A172 (cell line): ENCODE measurements at regions not wholly inside any gene's neighbourhood (a gene's known extent, or its start where the extent isn't known, plus 50 kb on each side); places are given as distances from the start of the nearest gene placed in this dataset.

Experiments
- DNase-seq: peaks from one replicate; pipeline ENCODE4 v3.0.0-alpha.2; 2015; ENCODE audit warnings: low spot score

- DNase-seq = no peak
Measured at GRCh38 chr4:13248621-13249298, 235.4 kb downstream of the RAB28 start.

DNA sequence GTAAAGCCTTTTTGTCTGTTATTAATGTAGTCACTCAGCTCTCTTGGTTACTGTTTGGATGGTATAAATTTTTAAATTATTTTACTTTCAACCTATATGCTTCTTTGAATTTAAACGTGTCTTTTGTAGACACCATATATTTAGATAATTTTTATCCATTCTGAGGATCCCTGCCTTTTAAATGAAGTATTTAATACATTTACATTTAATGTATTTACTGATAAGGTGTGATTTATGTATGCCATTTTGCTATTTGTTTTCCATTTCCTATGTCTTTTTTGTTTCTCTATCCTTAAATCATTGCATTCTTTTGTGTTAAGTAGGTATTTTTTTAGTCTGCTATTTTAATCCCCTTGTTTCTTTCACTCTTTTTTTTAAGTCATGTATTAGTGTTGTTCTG is 238.0 kb downstream of the RAB28 start:
- DNase-seq = no peak

GRCh38 chr4:13244444-13244843 is 239.7 kb downstream of the RAB28 start:
- DNase-seq = no peak

GRCh38 chr4:13243152-13243551 is 241.0 kb downstream of the RAB28 start:
- no peak for DNase-seq

DNA sequence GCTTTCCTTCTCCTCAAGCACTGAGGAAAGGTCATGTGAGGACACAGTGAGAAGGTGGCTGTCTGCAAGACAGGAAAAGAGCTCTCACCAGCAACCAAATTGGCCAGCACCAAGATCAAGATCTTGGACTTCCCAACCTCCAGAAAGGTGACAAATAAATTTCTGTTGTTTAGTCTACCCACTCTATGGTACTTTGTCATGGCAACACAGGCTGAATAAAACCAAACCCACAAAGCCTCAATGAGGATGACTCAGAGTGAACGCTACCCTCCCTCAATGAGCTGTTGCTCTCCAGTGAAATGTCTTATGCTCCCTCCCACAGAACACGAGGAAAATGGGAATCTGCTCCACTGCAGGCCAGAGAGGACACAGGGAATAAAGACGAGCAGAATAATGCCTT is 244.1 kb downstream of the RAB28 start:
- peak; percentile 38 for DNase-seq

GRCh38 chr4:13238936-13239335 is 245.2 kb downstream of the RAB28 start:
- DNase-seq = no peak

GRCh38 chr4:13236485-13236884 is 247.7 kb downstream of the RAB28 start:
- no peak for DNase-seq

- no peak for DNase-seq
Measured at GRCh38 chr4:13233755-13234154, 250.4 kb downstream of the RAB28 start.

DNA sequence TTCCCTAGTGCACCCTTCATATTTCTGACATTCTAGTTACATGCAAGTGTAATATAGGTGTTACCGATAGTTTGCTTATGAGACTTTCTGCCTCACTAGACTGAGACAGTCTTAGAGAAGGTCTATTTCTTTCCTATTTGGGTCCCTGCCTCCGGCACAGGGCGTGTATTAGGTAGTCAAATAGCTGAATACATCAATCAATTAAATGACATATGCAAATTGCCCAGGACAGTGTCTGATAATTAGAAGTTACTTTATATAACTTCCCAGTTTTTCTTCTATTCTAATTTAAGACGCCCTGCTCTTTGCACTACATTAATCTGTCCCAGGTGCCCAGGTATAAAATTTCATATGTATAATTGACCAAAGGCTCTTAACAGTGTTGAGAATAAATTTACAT is 264.2 kb downstream of the RAB28 start:
- no peak for DNase-seq

DNA sequence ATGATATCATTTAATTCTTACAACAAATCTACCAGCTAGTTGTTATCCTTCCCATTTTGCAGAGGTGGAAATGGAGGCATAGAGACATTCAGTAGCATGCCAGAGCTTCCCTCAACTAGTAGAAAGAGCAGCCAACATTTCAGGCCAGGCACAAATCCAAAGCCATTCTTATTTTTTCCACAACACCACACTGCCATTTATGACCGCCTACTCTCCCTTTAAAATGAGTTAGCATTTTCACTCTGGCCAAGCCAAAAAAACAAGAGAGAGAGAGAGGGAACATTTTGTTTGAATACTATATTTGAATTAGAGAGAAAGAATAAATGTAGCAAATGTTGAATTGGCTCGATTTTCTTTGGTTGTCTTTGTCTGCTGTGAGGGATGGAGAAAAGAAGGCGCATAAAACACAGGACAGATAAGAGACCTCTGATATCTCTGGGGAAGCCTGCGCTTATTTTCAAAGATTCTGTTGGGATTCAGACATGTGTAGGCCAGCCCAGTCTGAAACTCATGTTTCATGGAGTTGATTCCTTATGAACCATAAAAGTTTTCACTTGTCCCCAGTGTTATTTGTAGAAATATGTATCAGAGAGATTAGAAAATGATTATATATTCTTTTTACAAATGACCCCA is 265.7 kb downstream of the RAB28 start:
- no peak for DNase-seq

GRCh38 chr4:13215560-13215959 is 268.6 kb downstream of the RAB28 start:
- no peak for DNase-seq

GRCh38 chr4:13212936-13213335 is 271.2 kb downstream of the RAB28 start:
- DNase-seq = no peak

DNA sequence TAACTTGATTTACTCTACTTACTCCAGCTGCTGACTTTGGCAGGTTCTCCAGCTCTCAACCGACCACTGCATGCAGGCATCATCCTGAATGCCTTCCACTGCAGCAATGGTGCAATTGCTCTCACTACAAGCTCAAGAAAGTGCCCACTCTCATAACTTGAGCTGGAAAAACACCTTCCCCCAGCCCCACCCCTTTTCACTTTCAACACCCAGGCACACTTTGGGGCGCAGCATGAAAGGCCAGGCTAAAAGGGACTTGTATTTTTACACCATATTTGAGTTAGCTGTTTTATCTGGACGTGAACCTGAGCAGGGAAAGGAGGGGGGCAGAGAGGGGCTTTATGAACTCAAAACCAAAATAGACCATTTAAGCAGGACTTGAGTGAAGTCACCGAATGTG is 274.5 kb downstream of the RAB28 start:
- DNase-seq = no peak

- no peak for DNase-seq
Measured at GRCh38 chr4:13208558-13209193, 275.5 kb downstream of the RAB28 start.

- no peak for DNase-seq
Measured at GRCh38 chr4:13207226-13207625, 276.9 kb downstream of the RAB28 start.

- no peak for DNase-seq
Measured at GRCh38 chr4:13203101-13203500, 281.0 kb downstream of the RAB28 start.

GRCh38 chr4:13202701-13203100 is 281.4 kb downstream of the RAB28 start:
- no peak for DNase-seq

DNA sequence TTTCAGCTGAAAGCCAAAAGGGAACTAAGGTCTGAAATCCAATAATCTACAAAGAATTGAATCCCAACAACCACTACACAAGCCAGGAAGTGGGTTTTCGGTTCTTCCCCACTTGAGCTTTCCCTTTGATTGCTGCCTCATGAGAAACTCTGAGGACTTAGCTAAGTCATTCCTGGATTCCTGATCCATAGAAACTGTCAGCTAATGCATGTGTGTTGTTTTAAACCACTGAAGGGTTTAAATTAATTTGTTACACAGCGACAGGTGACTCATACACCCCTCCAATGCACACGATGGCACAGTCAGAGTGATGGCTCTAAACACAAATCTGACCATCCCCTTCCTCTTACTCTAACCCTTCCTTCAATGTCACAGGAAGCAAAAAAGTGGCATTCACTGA is 282.9 kb downstream of the RAB28 start:
- DNase-seq = no peak

DNA sequence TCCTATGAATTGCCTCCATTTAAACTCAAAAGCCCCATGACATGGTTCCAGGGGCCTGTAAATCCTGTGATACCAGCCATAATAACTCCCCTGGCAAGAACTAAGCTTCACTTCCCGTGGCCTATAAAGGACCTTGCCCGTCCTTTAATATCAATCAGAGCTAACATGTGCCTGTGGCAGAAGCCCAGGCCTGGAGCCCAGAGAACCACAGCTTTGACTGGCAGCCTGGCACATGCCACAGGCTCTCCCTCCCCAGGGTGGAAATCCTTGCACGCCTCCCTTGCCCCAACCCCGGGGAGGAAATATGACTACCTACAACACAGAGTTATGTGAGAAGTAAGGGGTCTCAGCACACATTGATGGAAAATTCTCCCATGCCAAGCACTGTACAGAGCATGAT is 287.4 kb downstream of the RAB28 start:
- no peak for DNase-seq

- no peak for DNase-seq
Measured at GRCh38 chr4:13193662-13194061, 290.5 kb downstream of the RAB28 start.

DNA sequence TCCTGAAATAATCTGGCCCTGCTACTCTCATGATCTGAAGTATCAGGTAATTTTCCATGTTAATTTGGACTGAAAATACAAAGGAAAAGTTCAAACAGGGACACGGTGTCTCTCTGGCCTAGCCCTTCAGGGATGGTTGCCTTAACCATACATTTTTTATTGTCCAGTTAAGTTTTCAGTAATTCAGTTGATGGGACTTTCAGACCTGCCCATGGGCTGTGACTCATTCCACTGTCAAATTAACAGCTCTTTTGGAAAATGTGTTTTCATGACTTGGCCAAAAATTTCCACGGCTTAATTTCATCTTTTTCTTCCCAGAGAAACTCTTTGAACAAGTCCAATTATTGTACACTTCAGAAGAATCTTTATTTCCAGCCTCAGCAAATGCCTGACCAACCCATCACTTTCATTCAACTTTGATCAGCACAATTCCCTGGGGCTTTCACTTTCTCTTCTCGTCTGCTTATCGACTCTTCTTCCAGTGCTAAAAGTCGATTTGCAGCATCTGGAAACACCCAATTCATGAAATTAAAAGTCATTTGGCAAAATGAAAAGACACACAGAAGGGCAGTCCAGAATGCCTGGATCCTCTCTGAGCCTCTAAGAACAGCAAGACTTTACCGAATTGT is 293.9 kb downstream of the RAB28 start:
- no peak for DNase-seq

- DNase-seq = no peak
Measured at GRCh38 chr4:13184199-13184598, 299.9 kb downstream of the RAB28 start.

- peak; percentile 8 for DNase-seq
Measured at GRCh38 chr4:13182133-13182532, 302.0 kb downstream of the RAB28 start.
